ENCODE measurements at regions not wholly inside any gene's neighbourhood (a gene's known extent, or its start where the extent isn't known, plus 50 kb on each side); places are given as distances from the start of the nearest gene placed in this dataset.

DNA sequence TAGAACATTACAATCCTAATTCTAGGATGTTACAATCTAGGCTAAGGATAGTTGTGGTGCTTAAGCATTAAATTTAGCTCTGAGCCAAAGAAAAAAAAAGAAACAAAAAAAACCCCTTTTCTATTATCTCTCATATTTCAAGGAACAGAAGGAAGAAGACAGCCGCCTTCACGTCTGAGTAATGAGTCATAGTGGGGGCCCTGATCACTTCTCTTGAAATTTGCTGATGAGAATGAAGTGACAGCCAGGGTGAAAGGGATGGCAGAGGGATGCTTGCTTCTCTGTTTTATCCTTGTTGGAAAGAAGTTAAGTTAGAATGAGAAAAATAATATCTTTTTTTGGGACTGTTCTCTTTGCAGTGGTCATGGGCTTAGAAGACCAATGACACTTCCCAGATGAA lies 82.6 kb upstream of the MPHOSPH6 start:
- Mint-ChIP-seq H3K27me3 (peaks cover 2 to 13% of the 10 kb centered on the region in 2 donors), H3K27ac (no peak overlapping the region), H3K4me3 (no peak overlapping the region), H3K9me3 (no peaks in the 10 kb centered on the region), H3K36me3 (no peaks in the 10 kb centered on the region), H3K4me1 (no peaks in the 10 kb centered on the region)
- no peaks in the 10 kb centered on the region for H3K9me3 ChIP-seq (ENCODE audit: low read length)
- H3K4me1 ChIP-seq (ENCODE audit: insufficient read depth, low read length): no peaks in the 10 kb centered on the region
- H3K4me3 ChIP-seq (ENCODE audit: low read length): no peak overlapping the region
- DNase-seq: no peak
- POLR2A ChIA-PET: no interaction called here
- H3K27ac ChIP-seq (ENCODE audit: low read depth, low read length): no peak overlapping the region
- CTCF ChIA-PET: no interaction called here
- no peaks in the 10 kb centered on the region for H3K27me3 ChIP-seq (ENCODE audit: insufficient read depth, low read length, poor library complexity, severe bottlenecking)
- no peaks in the 10 kb centered on the region for H3K36me3 ChIP-seq (ENCODE audit: insufficient read depth, low read length)

DNA sequence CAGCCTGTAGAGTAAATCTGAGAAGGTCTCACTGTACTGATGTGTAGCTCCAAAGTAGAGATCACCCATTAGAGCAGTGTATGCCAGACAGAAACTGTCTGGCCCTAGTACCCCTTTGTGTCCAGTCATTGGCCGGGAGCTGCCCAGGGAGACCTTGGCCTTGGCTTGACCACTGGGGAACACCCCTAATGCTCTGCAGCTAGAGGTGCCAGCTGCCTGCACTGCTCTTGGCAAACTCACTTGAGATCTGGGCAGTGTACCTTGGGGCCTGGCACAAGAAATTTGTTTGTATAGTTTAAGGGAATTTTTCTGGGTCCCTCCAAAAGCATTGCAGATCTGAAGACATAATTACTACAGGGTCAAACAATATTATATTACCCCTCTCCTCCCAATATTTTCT lies 78.7 kb upstream of the MPHOSPH6 start:
- no peaks in the 10 kb centered on the region for H3K9me3 ChIP-seq (ENCODE audit: low read length)
- ChIA-PET CTCF (interaction anchor here (1.1 kb wide), 1 partner anchor 15 kb away, joined by 5 read pairs; no protein-coding TSS in a partner anchor), POLR2A (no interaction called here)
- no peaks in the 10 kb centered on the region for H3K36me3 ChIP-seq (ENCODE audit: insufficient read depth, low read length)
- Mint-ChIP-seq H3K4me3 (no peak overlapping the region), H3K9me3 (peaks cover 0 to 6% (median 4%) of the 10 kb centered on the region in 5 donors), H3K4me1 (no peaks in the 10 kb centered on the region), H3K36me3 (no peaks in the 10 kb centered on the region), H3K27me3 (peaks cover 2 to 9% of the 10 kb centered on the region in 2 donors), H3K27ac (no peak overlapping the region)
- H3K4me3 ChIP-seq (ENCODE audit: low read length): no peak overlapping the region
- no peaks in the 10 kb centered on the region for H3K27me3 ChIP-seq (ENCODE audit: insufficient read depth, low read length, poor library complexity, severe bottlenecking)
- H3K27ac ChIP-seq (ENCODE audit: low read depth, low read length): no peak overlapping the region
- DNase-seq: no peak
- no peaks in the 10 kb centered on the region for H3K4me1 ChIP-seq (ENCODE audit: insufficient read depth, low read length)

DNA sequence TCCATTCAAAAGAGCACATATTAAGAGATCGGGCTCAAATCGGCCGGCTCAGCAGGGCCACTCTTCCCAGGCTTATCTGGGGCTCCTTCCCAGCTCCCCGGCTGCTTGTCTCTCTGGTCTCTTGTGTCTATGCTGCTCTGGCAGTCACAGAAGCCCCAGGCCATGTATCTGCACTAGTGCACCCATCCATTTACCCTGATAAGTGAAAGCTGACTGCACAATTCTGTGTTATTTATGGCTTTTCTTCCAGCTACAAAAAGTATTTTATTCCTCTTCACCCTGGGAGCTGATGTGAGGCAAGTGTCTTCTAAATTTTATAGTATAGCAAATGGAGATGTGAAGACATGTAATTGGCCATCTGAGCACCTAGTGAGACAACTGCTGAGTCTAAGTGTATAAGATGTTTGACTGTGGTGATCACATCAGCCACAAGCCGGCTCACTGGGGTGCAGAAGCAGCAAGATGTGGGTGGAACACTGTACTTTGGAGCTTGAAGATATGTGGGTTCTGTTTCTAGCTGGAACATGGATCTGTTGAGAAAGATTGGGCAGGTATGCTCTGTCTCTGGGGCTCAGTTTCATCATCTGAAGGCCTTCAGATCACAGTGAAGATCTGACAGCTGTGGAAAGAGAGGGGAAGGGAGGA lies 78.1 kb upstream of the MPHOSPH6 start:
- H3K9me3 ChIP-seq (ENCODE audit: low read length): no peaks in the 10 kb centered on the region
- H3K27me3 Mint-ChIP-seq: peaks cover 2 to 8% of the 10 kb centered on the region in 2 donors
- H3K4me3 Mint-ChIP-seq: no peak overlapping the region
- H3K9me3 Mint-ChIP-seq: peaks cover 0 to 10% (median 4%) of the 10 kb centered on the region in 5 donors
- DNase-seq: no peak
- H3K36me3 ChIP-seq (ENCODE audit: insufficient read depth, low read length): no peaks in the 10 kb centered on the region
- CTCF ChIA-PET: interaction anchor here (1.1 kb wide), 1 partner anchor 15 kb away, joined by 5 read pairs; no protein-coding TSS in a partner anchor
- no peaks in the 10 kb centered on the region for H3K27me3 ChIP-seq (ENCODE audit: insufficient read depth, low read length, poor library complexity, severe bottlenecking)
- no peak overlapping the region for H3K27ac Mint-ChIP-seq
- H3K4me3 ChIP-seq (ENCODE audit: low read length): no peak overlapping the region
- no peak overlapping the region for H3K27ac ChIP-seq (ENCODE audit: low read depth, low read length)
- no peaks in the 10 kb centered on the region for H3K4me1 Mint-ChIP-seq
- POLR2A ChIA-PET: no interaction called here
- no peaks in the 10 kb centered on the region for H3K36me3 Mint-ChIP-seq
- no peaks in the 10 kb centered on the region for H3K4me1 ChIP-seq (ENCODE audit: insufficient read depth, low read length)

DNA sequence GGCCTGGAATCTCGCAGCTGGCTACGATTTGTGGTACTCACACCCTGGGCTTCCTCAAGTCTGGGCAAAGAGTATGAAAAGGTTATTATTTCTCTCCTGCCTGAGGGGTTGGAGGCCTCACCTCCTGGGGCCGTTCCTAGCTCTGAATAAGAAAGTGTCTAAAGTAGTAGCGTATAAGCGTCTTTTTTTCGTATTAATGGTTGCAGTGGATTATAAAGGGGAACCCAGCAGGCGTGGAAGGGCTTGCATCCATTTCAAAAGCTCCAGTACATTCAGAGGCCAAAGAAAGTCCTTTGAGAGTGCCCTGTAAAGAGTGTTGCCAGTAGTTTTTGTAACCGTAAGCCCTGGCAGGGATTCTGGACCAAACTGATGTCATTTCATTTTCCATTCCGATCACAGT lies 72.2 kb upstream of the MPHOSPH6 start:
- no peaks in the 10 kb centered on the region for H3K9me3 ChIP-seq (ENCODE audit: low read length)
- no peak overlapping the region for H3K27ac ChIP-seq (ENCODE audit: low read depth, low read length)
- ChIA-PET CTCF (interaction anchor here (1.1 kb wide), 1 partner anchor 12 kb away, joined by 3 read pairs; no protein-coding TSS in a partner anchor), POLR2A (no interaction called here)
- Mint-ChIP-seq H3K36me3 (no peaks in the 10 kb centered on the region), H3K9me3 (peaks cover 0 to 11% (median 4%) of the 10 kb centered on the region in 5 donors), H3K27ac (no peak overlapping the region), H3K4me3 (no peak overlapping the region), H3K27me3 (peaks cover 1 to 27% of the 10 kb centered on the region in 2 donors), H3K4me1 (no peaks in the 10 kb centered on the region)
- H3K4me3 ChIP-seq (ENCODE audit: low read length): no peak overlapping the region
- no peak for DNase-seq
- H3K27me3 ChIP-seq (ENCODE audit: insufficient read depth, low read length, poor library complexity, severe bottlenecking): no peaks in the 10 kb centered on the region
- no peaks in the 10 kb centered on the region for H3K4me1 ChIP-seq (ENCODE audit: insufficient read depth, low read length)
- H3K36me3 ChIP-seq (ENCODE audit: insufficient read depth, low read length): no peaks in the 10 kb centered on the region

DNA sequence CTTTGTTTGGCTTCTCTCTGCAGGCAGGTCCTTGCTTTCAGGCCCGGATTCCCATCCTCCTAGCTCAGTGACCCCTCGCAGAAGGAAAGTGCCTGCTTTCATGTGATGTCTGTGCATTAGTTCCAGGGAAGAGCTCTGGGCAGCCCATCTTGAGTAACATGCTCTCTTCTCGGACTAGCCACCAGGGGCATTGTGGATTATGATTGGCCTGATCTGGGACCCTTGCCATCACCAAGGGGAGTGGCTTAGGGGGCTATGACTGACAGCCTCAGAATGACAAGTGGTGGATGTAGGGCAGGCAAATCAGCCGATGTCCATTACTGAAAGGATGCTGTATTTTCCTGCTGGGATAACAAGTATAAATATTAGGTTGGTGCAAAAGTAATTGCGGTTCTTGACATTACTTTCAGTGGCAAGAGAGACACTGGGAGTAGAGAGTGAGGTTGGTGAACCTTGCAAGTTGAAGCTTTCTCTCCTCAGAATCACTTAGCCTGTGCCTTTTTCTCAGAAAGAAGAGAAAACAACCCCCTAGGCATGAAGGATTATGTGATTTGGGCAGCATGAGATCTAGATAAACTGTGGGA lies 71.5 kb upstream of the MPHOSPH6 start:
- no peaks in the 10 kb centered on the region for H3K4me1 ChIP-seq (ENCODE audit: insufficient read depth, low read length)
- no peaks in the 10 kb centered on the region for H3K36me3 ChIP-seq (ENCODE audit: insufficient read depth, low read length)
- Mint-ChIP-seq H3K9me3 (peaks cover 0 to 11% (median 4%) of the 10 kb centered on the region in 5 donors), H3K36me3 (no peaks in the 10 kb centered on the region), H3K4me3 (no peak overlapping the region), H3K27ac (no peak overlapping the region), H3K27me3 (peaks cover 1 to 33% of the 10 kb centered on the region in 2 donors), H3K4me1 (no peaks in the 10 kb centered on the region)
- H3K27me3 ChIP-seq (ENCODE audit: insufficient read depth, low read length, poor library complexity, severe bottlenecking): no peaks in the 10 kb centered on the region
- H3K4me3 ChIP-seq (ENCODE audit: low read length): no peak overlapping the region
- no peak overlapping the region for H3K27ac ChIP-seq (ENCODE audit: low read depth, low read length)
- DNase-seq: no peak
- ChIA-PET POLR2A (no interaction called here), CTCF (interaction anchor here (0.6 to 1.8 kb wide), 2 partner anchors 12 to 22 kb away, joined by 3 to 5 read pairs; no protein-coding TSS in a partner anchor)
- H3K9me3 ChIP-seq (ENCODE audit: low read length): no peaks in the 10 kb centered on the region

DNA sequence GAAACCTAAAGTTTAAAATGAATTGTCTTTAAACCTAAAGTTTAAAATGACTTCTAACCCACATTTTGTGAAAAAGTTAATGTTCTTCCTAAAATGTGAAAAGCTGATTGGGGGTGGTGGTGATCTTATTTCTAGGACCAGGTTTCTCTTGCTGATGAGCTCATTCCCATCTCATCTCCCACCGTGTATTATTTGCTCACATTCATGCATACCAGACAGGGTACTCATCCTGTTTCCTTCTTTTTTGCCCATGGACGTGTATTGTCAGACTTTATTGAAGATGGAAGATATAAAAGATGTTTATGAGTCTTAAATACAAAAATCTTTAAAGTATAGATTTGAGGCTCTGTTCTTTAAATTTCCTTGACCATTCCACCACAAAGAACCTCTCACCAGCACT lies 70.1 kb upstream of the MPHOSPH6 start:
- Histone ChIP-seq H3K9me3 (ENCODE audit: low read length) (no peaks in the 10 kb centered on the region), H3K36me3 (ENCODE audit: insufficient read depth, low read length) (no peaks in the 10 kb centered on the region), H3K27ac (ENCODE audit: low read depth, low read length) (no peak overlapping the region), H3K4me3 (ENCODE audit: low read length) (no peak overlapping the region), H3K27me3 (ENCODE audit: insufficient read depth, low read length, poor library complexity, severe bottlenecking) (no peaks in the 10 kb centered on the region), H3K4me1 (ENCODE audit: insufficient read depth, low read length) (no peaks in the 10 kb centered on the region)
- Mint-ChIP-seq H3K4me3 (no peak overlapping the region), H3K27ac (no peak overlapping the region), H3K4me1 (no peaks in the 10 kb centered on the region), H3K36me3 (no peaks in the 10 kb centered on the region), H3K27me3 (peaks cover 1 to 33% of the 10 kb centered on the region in 2 donors), H3K9me3 (peaks cover 0 to 11% (median 4%) of the 10 kb centered on the region in 5 donors)
- no peak for DNase-seq
- ChIA-PET POLR2A (no interaction called here), CTCF (interaction anchor here (1.8 kb wide), 1 partner anchor 23 kb away, joined by 5 read pairs; no protein-coding TSS in a partner anchor)

DNA sequence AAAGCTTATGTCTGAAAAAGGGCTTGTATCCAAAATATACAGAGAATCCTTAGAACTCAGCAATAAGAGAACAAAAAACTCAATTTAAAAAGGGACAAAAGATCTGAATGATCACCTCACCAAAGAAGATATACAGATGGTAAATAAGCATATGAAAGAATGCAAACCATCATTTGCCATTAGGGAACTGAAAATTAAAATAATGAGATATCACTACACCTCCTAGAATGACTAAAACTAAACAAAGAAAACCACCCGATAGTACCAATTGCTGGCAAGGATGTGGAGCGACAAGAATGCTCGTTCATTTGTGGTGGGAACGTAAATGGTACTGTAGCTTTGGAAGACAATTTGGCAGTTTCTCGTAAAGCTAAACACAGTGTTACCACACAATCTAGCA lies 66.9 kb upstream of the MPHOSPH6 start:
- H3K9me3 ChIP-seq (ENCODE audit: low read length): no peaks in the 10 kb centered on the region
- Mint-ChIP-seq H3K27ac (no peak overlapping the region), H3K9me3 (no peaks in the 10 kb centered on the region), H3K36me3 (no peaks in the 10 kb centered on the region), H3K4me3 (no peak overlapping the region), H3K4me1 (no peaks in the 10 kb centered on the region), H3K27me3 (peaks cover 1 to 38% of the 10 kb centered on the region in 2 donors)
- no peaks in the 10 kb centered on the region for H3K27me3 ChIP-seq (ENCODE audit: insufficient read depth, low read length, poor library complexity, severe bottlenecking)
- H3K4me3 ChIP-seq (ENCODE audit: low read length): no peak overlapping the region
- H3K36me3 ChIP-seq (ENCODE audit: insufficient read depth, low read length): no peaks in the 10 kb centered on the region
- ChIA-PET POLR2A (no interaction called here), CTCF (no interaction called here)
- no peak overlapping the region for H3K27ac ChIP-seq (ENCODE audit: low read depth, low read length)
- DNase-seq: no peak
- H3K4me1 ChIP-seq (ENCODE audit: insufficient read depth, low read length): no peaks in the 10 kb centered on the region

DNA sequence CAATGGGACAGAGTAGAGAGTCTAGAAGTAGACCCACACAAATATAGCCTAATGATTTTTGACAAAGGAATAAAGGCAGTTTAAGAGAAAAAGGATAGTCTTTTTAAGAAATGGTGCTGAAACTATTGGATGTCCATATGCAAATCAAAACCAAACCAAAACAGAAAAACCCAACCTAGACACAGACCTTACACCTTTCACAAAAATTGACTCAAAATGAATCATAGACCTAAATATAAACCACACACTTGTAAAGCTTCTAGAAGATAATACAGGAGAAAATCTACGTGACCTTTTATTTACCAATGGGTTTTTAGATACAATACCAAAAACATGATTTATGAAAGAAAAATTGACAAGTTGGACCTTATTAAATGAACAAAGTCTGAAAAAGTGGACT lies 66.4 kb upstream of the MPHOSPH6 start:
- CTCF ChIA-PET: no interaction called here
- Histone ChIP-seq H3K4me1 (ENCODE audit: insufficient read depth, low read length) (no peaks in the 10 kb centered on the region), H3K27ac (ENCODE audit: low read depth, low read length) (no peak overlapping the region), H3K9me3 (ENCODE audit: low read length) (no peaks in the 10 kb centered on the region), H3K27me3 (ENCODE audit: insufficient read depth, low read length, poor library complexity, severe bottlenecking) (no peaks in the 10 kb centered on the region), H3K4me3 (ENCODE audit: low read length) (no peak overlapping the region), H3K36me3 (ENCODE audit: insufficient read depth, low read length) (no peaks in the 10 kb centered on the region)
- Mint-ChIP-seq H3K4me1 (no peaks in the 10 kb centered on the region), H3K27me3 (peaks cover 1 to 43% of the 10 kb centered on the region in 2 donors), H3K36me3 (no peaks in the 10 kb centered on the region), H3K9me3 (no peaks in the 10 kb centered on the region), H3K4me3 (no peak overlapping the region), H3K27ac (no peak overlapping the region)
- no peak for DNase-seq
- POLR2A ChIA-PET: no interaction called here
